ENCODE measurements at regions not wholly inside any gene's neighbourhood (a gene's known extent, or its start where the extent isn't known, plus 50 kb on each side); places are given as distances from the start of the nearest gene placed in this dataset.

- in situ Hi-C loops (cut with MboI): no loop called here
- CTCF ChIA-PET: no interaction called here
- DNase-seq (ENCODE audit: low read depth, low spot score): no peak
Observed at GRCh38 chr2:123528996-123529707, 495.9 kb upstream of the CNTNAP5 start.

More at GRCh38 chr2:123528996-123529707, 495.9 kb upstream of the CNTNAP5 start:
- Histone ChIP-seq H3K9ac (ENCODE audit: control insufficient read depth, insufficient read depth, low read length) (no peak overlapping the region), H3K27me3 (replicated peaks in 1 of 2; ENCODE audit: control insufficient read depth in 2 of 2, insufficient read depth in 2 of 2, low read length in 1 of 2) (no peaks in the 10 kb centered on the region), H4K20me1 (ENCODE audit: control insufficient read depth, insufficient read depth) (no peaks in the 10 kb centered on the region), H2AFZ (ENCODE audit: control insufficient read depth, low read depth, low read length) (no peak overlapping the region), H3K4me3 (no peak overlapping the region), H3K4me2 (ENCODE audit: control insufficient read depth, insufficient read depth) (no peak overlapping the region), H3K79me2 (ENCODE audit: control insufficient read depth, insufficient read depth, low read length) (no peaks in the 10 kb centered on the region), H3K36me3 (ENCODE audit: control insufficient read depth in 2 of 2, insufficient read depth in 2 of 2, low read length in 1 of 2) (no peaks in the 10 kb centered on the region), H3K27ac (ENCODE audit: control insufficient read depth, insufficient read depth) (no peak overlapping the region), H3K4me1 (ENCODE audit: control insufficient read depth, insufficient read depth, low read length) (no peaks in the 10 kb centered on the region), H3K9me3 (replicated peaks; ENCODE audit: control insufficient read depth, insufficient read depth, low read length) (no peaks in the 10 kb centered on the region)
- BruUV-seq (replicated peaks): no TSS peak
- intact Hi-C loops (cut with micrococcal nuclease; ENCODE audit: unreplicated experiment): no loop called here
- SMC1A ChIA-PET (ENCODE audit: uncharacterized antibody, unreplicated experiment): no interaction called here
- POLR2A ChIA-PET: no interaction called here
- WGBS (ENCODE audit: insufficient coverage, insufficient replicate concordance, low lambda C conversion rate, missing lambda C conversion rate): 26% methylated on average over 2 of the region's 2 CpGs
- ATAC-seq (no peak), FAIRE-seq (no peak)
- RAD21 ChIA-PET (ENCODE audit: unreplicated experiment): no interaction called here
- no peak for TF ChIP-seq CEBPB (IDR thresholded peaks at IDR 0.05; ENCODE audit: borderline replicate concordance in 1 of 2, low read depth in 2 of 2, low read length in 2 of 2)
- no peak for TF ChIP-seq ESRRA (IDR thresholded peaks at IDR 0.05; ENCODE audit: low read length)
- TF ChIP-seq POU2F2 (IDR thresholded peaks at IDR 0.05; ENCODE audit: borderline replicate concordance, low read depth, low read length): no peak
- no peak for TF ChIP-seq ATF7 (IDR thresholded peaks at IDR 0.05; ENCODE audit: low read depth)
- no peak for TF ChIP-seq CREB1 (IDR thresholded peaks at IDR 0.05; ENCODE audit: low read depth)
- no peak for TF ChIP-seq NBN (IDR thresholded peaks at IDR 0.05)
- no peak for TF ChIP-seq KDM1A (IDR thresholded peaks at IDR 0.05; ENCODE audit: borderline replicate concordance)
- TF ChIP-seq SREBF2 (IDR thresholded peaks at IDR 0.05; ENCODE audit: low read length): no peak
- TF ChIP-seq PAX5 (IDR thresholded peaks at IDR 0.05; ENCODE audit: borderline replicate concordance, low read depth, low read length): no peak
- TF ChIP-seq, protein P1, sequence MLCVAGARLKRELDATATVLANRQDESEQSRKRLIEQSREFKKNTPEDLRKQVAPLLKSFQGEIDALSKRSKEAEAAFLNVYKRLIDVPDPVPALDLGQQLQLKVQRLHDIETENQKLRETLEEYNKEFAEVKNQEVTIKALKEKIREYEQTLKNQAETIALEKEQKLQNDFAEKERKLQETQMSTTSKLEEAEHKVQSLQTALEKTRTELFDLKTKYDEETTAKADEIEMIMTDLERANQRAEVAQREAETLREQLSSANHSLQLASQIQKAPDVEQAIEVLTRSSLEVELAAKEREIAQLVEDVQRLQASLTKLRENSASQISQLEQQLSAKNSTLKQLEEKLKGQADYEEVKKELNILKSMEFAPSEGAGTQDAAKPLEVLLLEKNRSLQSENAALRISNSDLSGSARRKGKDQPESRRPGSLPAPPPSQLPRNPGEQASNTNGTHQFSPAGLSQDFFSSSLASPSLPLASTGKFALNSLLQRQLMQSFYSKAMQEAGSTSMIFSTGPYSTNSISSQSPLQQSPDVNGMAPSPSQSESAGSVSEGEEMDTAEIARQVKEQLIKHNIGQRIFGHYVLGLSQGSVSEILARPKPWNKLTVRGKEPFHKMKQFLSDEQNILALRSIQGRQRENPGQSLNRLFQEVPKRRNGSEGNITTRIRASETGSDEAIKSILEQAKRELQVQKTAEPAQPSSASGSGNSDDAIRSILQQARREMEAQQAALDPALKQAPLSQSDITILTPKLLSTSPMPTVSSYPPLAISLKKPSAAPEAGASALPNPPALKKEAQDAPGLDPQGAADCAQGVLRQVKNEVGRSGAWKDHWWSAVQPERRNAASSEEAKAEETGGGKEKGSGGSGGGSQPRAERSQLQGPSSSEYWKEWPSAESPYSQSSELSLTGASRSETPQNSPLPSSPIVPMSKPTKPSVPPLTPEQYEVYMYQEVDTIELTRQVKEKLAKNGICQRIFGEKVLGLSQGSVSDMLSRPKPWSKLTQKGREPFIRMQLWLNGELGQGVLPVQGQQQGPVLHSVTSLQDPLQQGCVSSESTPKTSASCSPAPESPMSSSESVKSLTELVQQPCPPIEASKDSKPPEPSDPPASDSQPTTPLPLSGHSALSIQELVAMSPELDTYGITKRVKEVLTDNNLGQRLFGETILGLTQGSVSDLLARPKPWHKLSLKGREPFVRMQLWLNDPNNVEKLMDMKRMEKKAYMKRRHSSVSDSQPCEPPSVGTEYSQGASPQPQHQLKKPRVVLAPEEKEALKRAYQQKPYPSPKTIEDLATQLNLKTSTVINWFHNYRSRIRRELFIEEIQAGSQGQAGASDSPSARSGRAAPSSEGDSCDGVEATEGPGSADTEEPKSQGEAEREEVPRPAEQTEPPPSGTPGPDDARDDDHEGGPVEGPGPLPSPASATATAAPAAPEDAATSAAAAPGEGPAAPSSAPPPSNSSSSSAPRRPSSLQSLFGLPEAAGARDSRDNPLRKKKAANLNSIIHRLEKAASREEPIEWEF (IDR thresholded peaks at IDR 0.05; ENCODE audit: insufficient replicate concordance, low read depth, low read length): no peak
- no peak for TF ChIP-seq BCLAF1 (IDR thresholded peaks at IDR 0.05)
- no peak for TF ChIP-seq SUZ12 (IDR thresholded peaks at IDR 0.05; ENCODE audit: unreplicated experiment)
- no peak for TF ChIP-seq GABPA (IDR thresholded peaks at IDR 0.05; ENCODE audit: low read depth)
- TF ChIP-seq YBX1 (IDR thresholded peaks at IDR 0.05): no peak
